Activated B cell treated with CpG ODN at 0.5 μM for 24 hours (primary cell): ENCODE measurements at regions not wholly inside any gene's neighbourhood (a gene's known extent, or its start where the extent isn't known, plus 50 kb on each side); places are given as distances from the start of the nearest gene placed in this dataset.
"Not testable (repeated sequence)": the region's sequence is repeated elsewhere in the genome, so short reads cannot be mapped to it uniquely, and the experiment has no call there.

Experiments
- ATAC-seq: fragments of 200-7000 bp; cut with Tn5 transposase; one replicate; pipeline ENCODE4 v1.10.0; 2021; ENCODE audit warnings: low read depth, mild to moderate bottlenecking, moderate library complexity
- CTCF ChIA-PET: fragments of 350-600 bp; sonication (Branson Sonifier 250); formaldehyde crosslinking; loops from one replicate; lab custom pipeline; 2021; ENCODE audit warnings: antibody characterized with exemption; lab: Charles Lee
- POLR2A ChIA-PET: fragments of 350-600 bp; sonication (Branson Sonifier 250); formaldehyde crosslinking; loops from one replicate; lab custom pipeline; 2021; ENCODE audit warnings: antibody characterized with exemption; lab: Charles Lee
- DNase-seq: peaks from one replicate; pipeline ENCODE4 v3.0.0; 2022
- H3K27ac Mint-ChIP-seq: one replicate; pipeline ENCODE4 v1.8.0; 2020; ENCODE audit warnings: mixed read lengths
- H3K27me3 Mint-ChIP-seq: one replicate; pipeline ENCODE4 v1.8.0; 2021; ENCODE audit warnings: mixed read lengths
- H3K36me3 Mint-ChIP-seq: one replicate; pipeline ENCODE4 v1.8.0; 2021; ENCODE audit warnings: low read depth, mixed read lengths
- H3K4me1 Mint-ChIP-seq: one replicate; pipeline ENCODE4 v1.8.0; 2021; ENCODE audit warnings: mixed read lengths
- H3K4me3 Mint-ChIP-seq: one replicate; pipeline ENCODE4 v1.8.0; 2020; ENCODE audit warnings: mild to moderate bottlenecking, mixed read lengths
- H3K9me3 Mint-ChIP-seq: one replicate; pipeline ENCODE4 v1.8.0; 2020; ENCODE audit warnings: mixed read lengths
- CTCF ChIP-seq: fragments of 200-600 bp; IDR thresholded peaks from one replicate; pipeline ENCODE4 v1.8.0; 2022; ENCODE audit warnings: antibody characterized with exemption, mild to moderate bottlenecking
- intact Hi-C: fragments of 100-400 bp; cut with micrococcal nuclease; formaldehyde crosslinking; loops from one replicate; pipeline ENCODE4 v1.15.1; 2024

GRCh38 chr19:20359933-20360720 is 193.1 kb downstream of the ZNF486 start:
- intact Hi-C loops: no loop called here
- CTCF ChIA-PET: no interaction called here
- POLR2A ChIA-PET: interaction anchor here (0.6 kb wide), 1 partner anchor 323 kb away, joined by 3 read pairs; no protein-coding TSS in a partner anchor
- DNase-seq (no peak), ATAC-seq (no peak)
- H3K9me3 Mint-ChIP-seq: peaks cover 13% of the 10 kb centered on the region
- H3K4me3 Mint-ChIP-seq: no peak overlapping the region
- no peak overlapping the region for H3K27ac Mint-ChIP-seq
- no peaks in the 10 kb centered on the region for H3K27me3 Mint-ChIP-seq
- H3K36me3 Mint-ChIP-seq: no peaks in the 10 kb centered on the region
- TF ChIP-seq CTCF: no peak
- H3K4me1 Mint-ChIP-seq: no peaks in the 10 kb centered on the region

GRCh38 chr19:20358841-20359465 is 191.9 kb downstream of the ZNF486 start:
- H3K27ac Mint-ChIP-seq, POLR2A ChIA-PET, H3K4me3 Mint-ChIP-seq, CTCF ChIA-PET, H3K4me1 Mint-ChIP-seq, H3K27me3 Mint-ChIP-seq, DNase-seq, ATAC-seq, H3K36me3 Mint-ChIP-seq, intact Hi-C loops: not testable (repeated sequence)
- peaks cover 13% of the 10 kb centered on the region for H3K9me3 Mint-ChIP-seq

GRCh38 chr19:20357921-20358320 is 190.9 kb downstream of the ZNF486 start:
- Mint-ChIP-seq H3K27me3 (no peaks in the 10 kb centered on the region), H3K4me3 (no peak overlapping the region), H3K9me3 (peaks cover 13% of the 10 kb centered on the region), H3K27ac (no peak overlapping the region), H3K36me3 (no peaks in the 10 kb centered on the region), H3K4me1 (no peaks in the 10 kb centered on the region)
- ChIA-PET CTCF (no interaction called here), POLR2A (no interaction called here)
- ATAC-seq (no peak), DNase-seq (no peak)
- intact Hi-C loops: no loop called here
- no peak for TF ChIP-seq CTCF

- no peak overlapping the region for H3K4me3 Mint-ChIP-seq
- intact Hi-C loops: no loop called here
- CTCF ChIA-PET: no interaction called here
- no peaks in the 10 kb centered on the region for H3K9me3 Mint-ChIP-seq
- no peak for TF ChIP-seq CTCF
- POLR2A ChIA-PET: no interaction called here
- no peaks in the 10 kb centered on the region for H3K4me1 Mint-ChIP-seq
- no peaks in the 10 kb centered on the region for H3K36me3 Mint-ChIP-seq
- no peak overlapping the region for H3K27ac Mint-ChIP-seq
- no peaks in the 10 kb centered on the region for H3K27me3 Mint-ChIP-seq
- DNase-seq (no peak), ATAC-seq (no peak)
Observed at GRCh38 chr19:20351244-20351643, 184.2 kb downstream of the ZNF486 start.

GRCh38 chr19:20349206-20349605 is 182.2 kb downstream of the ZNF486 start:
- ChIA-PET CTCF (no interaction called here), POLR2A (no interaction called here)
- DNase-seq (no peak), ATAC-seq (no peak)
- Mint-ChIP-seq H3K9me3 (no peaks in the 10 kb centered on the region), H3K4me1 (no peaks in the 10 kb centered on the region), H3K27ac (no peak overlapping the region), H3K36me3 (no peaks in the 10 kb centered on the region), H3K27me3 (no peaks in the 10 kb centered on the region), H3K4me3 (no peak overlapping the region)
- intact Hi-C loops: no loop called here
- no peak for TF ChIP-seq CTCF
